HG02884 (cell line): ENCODE measurements at regions not wholly inside any gene's neighbourhood (a gene's known extent, or its start where the extent isn't known, plus 50 kb on each side); places are given as distances from the start of the nearest gene placed in this dataset.
"Not testable (repeated sequence)": the region's sequence is repeated elsewhere in the genome, so short reads cannot be mapped to it uniquely, and the experiment has no call there.

Source experiments
- ATAC-seq: cut with Tn5 transposase; IDR thresholded peaks from one replicate; pipeline ENCODE4 v1.9.1; 2021; ENCODE audit warnings: mild to moderate bottlenecking, moderate library complexity; ENCODE audit not compliant: unreplicated experiment

- no peak for ATAC-seq
These were observed 335.4 kb upstream of the FAT1 start for GRCh38 chr4:187059021-187059420.

- ATAC-seq, result no peak
These were observed 336.2 kb upstream of the FAT1 start for GRCh38 chr4:187059895-187060294.

GRCh38 chr4:187060551-187060950 lies 336.9 kb upstream of the FAT1 start:
- ATAC-seq, result no peak

GRCh38 chr4:187063251-187063650 lies 339.6 kb upstream of the FAT1 start:
- ATAC-seq, result no peak

- no peak for ATAC-seq
These were observed 340.4 kb upstream of the FAT1 start for GRCh38 chr4:187064033-187064432.

GRCh38 chr4:187065396-187065795 lies 341.7 kb upstream of the FAT1 start:
- no peak for ATAC-seq

- ATAC-seq, result no peak
These were observed 342.1 kb upstream of the FAT1 start for GRCh38 chr4:187065806-187066205.

- ATAC-seq, result no peak
These were observed 345.7 kb upstream of the FAT1 start for GRCh38 chr4:187069398-187069797.

- no peak for ATAC-seq
These were observed 346.5 kb upstream of the FAT1 start for GRCh38 chr4:187070158-187070557.

- no peak for ATAC-seq
These were observed 347.1 kb upstream of the FAT1 start for GRCh38 chr4:187070740-187071139.

GRCh38 chr4:187071946-187072600 lies 348.4 kb upstream of the FAT1 start:
- ATAC-seq, result no peak

- ATAC-seq, result no peak
These were observed 350.2 kb upstream of the FAT1 start for GRCh38 chr4:187073820-187074219.

- ATAC-seq, result no peak
These were observed 351.9 kb upstream of the FAT1 start for GRCh38 chr4:187075514-187075913.

- no peak for ATAC-seq
These were observed 354.2 kb upstream of the FAT1 start for GRCh38 chr4:187077744-187078401.

- ATAC-seq, result no peak
These were observed 361.0 kb upstream of the FAT1 start for GRCh38 chr4:187084701-187085100.

- ATAC-seq, result no peak
These were observed 361.7 kb upstream of the FAT1 start for GRCh38 chr4:187085339-187085738.

- ATAC-seq, result no peak
These were observed 362.5 kb upstream of the FAT1 start for GRCh38 chr4:187086151-187086550.

- ATAC-seq, result no peak
These were observed 364.6 kb upstream of the FAT1 start for GRCh38 chr4:187088070-187088799.

- no peak for ATAC-seq
These were observed 366.7 kb upstream of the FAT1 start for GRCh38 chr4:187090401-187090800.

GRCh38 chr4:187090832-187091231 lies 367.2 kb upstream of the FAT1 start:
- ATAC-seq, result not testable (repeated sequence)

GRCh38 chr4:187094144-187094543 lies 370.5 kb upstream of the FAT1 start:
- ATAC-seq, result no peak

- no peak for ATAC-seq
These were observed 374.8 kb upstream of the FAT1 start for GRCh38 chr4:187098429-187098828.
